ENCODE measurements at regions not wholly inside any gene's neighbourhood (a gene's known extent, or its start where the extent isn't known, plus 50 kb on each side); places are given as distances from the start of the nearest gene placed in this dataset.
"Not testable (repeated sequence)": the region's sequence is repeated elsewhere in the genome, so short reads cannot be mapped to it uniquely, and the experiment has no call there.

- intact Hi-C loops (cut with DNase I; ENCODE audit: low total_unique reads) = no loop called here
- Histone ChIP-seq H3K27ac (no peak overlapping the region), H3K27me3 (no peaks in the 10 kb centered on the region), H3K4me1 (no peaks in the 10 kb centered on the region), H3K4me3 (no peak overlapping the region), H3K9me3 (no peaks in the 10 kb centered on the region), H3K36me3 (no peaks in the 10 kb centered on the region)
- DNase-seq (ENCODE audit: low spot score in 2 of 2) = no peak
- TF ChIP-seq POLR2A (IDR thresholded peaks at IDR 0.05) (no peak), CTCF (IDR thresholded peaks at IDR 0.05) (no peak), POLR2AphosphoS5 (IDR thresholded peaks at IDR 0.05) (no peak)
These were observed 61.3 kb upstream of the LRCH1 start for GRCh38 chr13:46491641-46492040.

DNA sequence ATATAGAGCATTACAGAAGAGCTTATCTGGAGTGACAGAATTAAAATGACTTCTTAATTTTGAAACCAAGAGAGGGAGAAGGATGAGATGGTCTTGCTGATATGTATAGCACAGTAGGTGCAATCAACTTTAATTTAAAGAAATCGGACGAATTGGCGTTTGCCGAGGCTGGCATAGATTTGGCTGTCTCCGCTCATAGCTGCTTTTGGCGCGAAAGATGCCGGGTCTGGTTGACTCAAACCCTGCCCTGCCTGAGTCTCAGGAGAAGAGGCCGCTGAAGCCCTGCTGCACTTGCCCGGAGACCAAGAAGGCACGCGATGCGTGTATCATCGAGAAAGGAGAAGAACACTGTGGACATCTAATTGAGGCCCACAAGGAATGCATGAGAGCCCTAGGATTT is 62.3 kb upstream of the LRCH1 start:
- intact Hi-C loops (cut with DNase I; ENCODE audit: low total_unique reads); H3K4me3 ChIP-seq; H3K36me3 ChIP-seq; H3K4me1 ChIP-seq; H3K27me3 ChIP-seq; DNase-seq (ENCODE audit: low spot score in 2 of 2); H3K9me3 ChIP-seq: not testable (repeated sequence)
- H3K27ac ChIP-seq = peak overlapping the region in 1 of 2 donors; percentile 49

DNA sequence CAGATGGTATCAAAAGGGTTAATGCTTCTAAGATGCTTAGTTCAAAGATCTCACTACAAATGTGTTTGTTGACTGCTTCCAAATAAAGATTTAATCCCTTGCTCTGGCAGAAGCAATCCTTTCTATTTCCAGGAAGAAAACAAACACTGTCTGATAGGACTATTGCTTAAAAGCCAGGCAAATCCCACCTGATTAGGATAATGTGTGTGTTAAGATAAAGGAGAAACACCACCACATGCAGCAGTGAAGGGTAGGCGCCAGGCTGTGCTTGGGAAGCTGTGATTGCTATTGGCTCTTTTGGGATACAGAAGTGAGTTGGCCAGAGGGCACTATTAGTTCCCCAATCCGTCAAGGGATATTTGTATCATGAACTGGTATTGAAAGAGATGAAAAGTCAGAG is 62.8 kb upstream of the LRCH1 start:
- Histone ChIP-seq H3K4me3 (no peak overlapping the region), H3K9me3 (peaks cover under 1 to 4% of the 10 kb centered on the region in 2 donors), H3K27me3 (no peaks in the 10 kb centered on the region), H3K27ac (peak overlapping the region in 1 of 2 donors; percentile 49), H3K4me1 (no peaks in the 10 kb centered on the region), H3K36me3 (no peaks in the 10 kb centered on the region)
- DNase-seq (ENCODE audit: low spot score in 2 of 2) = no peak
- no peak for TF ChIP-seq POLR2A (IDR thresholded peaks at IDR 0.05)
- no peak for TF ChIP-seq POLR2AphosphoS5 (IDR thresholded peaks at IDR 0.05)
- TF ChIP-seq CTCF (IDR thresholded peaks at IDR 0.05) = no peak
- intact Hi-C loops (cut with DNase I; ENCODE audit: low total_unique reads) = no loop called here

- no peaks in the 10 kb centered on the region for H3K36me3 ChIP-seq
- no peaks in the 10 kb centered on the region for H3K27me3 ChIP-seq
- intact Hi-C loops (cut with DNase I; ENCODE audit: low total_unique reads) = no loop called here
- H3K27ac ChIP-seq = peak overlapping the region in 1 of 2 donors; percentile 49
- H3K9me3 ChIP-seq = peaks cover 4 to 9% of the 10 kb centered on the region in 2 donors
- no peaks in the 10 kb centered on the region for H3K4me1 ChIP-seq
- no peak overlapping the region for H3K4me3 ChIP-seq
- DNase-seq (ENCODE audit: low spot score in 2 of 2) = no peak
- TF ChIP-seq CTCF (IDR thresholded peaks at IDR 0.05) (no peak), POLR2AphosphoS5 (IDR thresholded peaks at IDR 0.05) (no peak)
These were observed 63.4 kb upstream of the LRCH1 start for GRCh38 chr13:46489586-46490023.

GRCh38 chr13:46487748-46488147 is 65.2 kb upstream of the LRCH1 start:
- H3K4me1 ChIP-seq = no peaks in the 10 kb centered on the region
- H3K9me3 ChIP-seq = peaks cover 22 to 26% of the 10 kb centered on the region in 2 donors
- TF ChIP-seq CTCF (IDR thresholded peaks at IDR 0.05) = no peak
- DNase-seq (ENCODE audit: low spot score in 2 of 2) = no peak
- no peak overlapping the region for H3K4me3 ChIP-seq
- no peaks in the 10 kb centered on the region for H3K36me3 ChIP-seq
- H3K27ac ChIP-seq = no peak overlapping the region
- H3K27me3 ChIP-seq = no peaks in the 10 kb centered on the region
- intact Hi-C loops (cut with DNase I; ENCODE audit: low total_unique reads) = no loop called here

DNA sequence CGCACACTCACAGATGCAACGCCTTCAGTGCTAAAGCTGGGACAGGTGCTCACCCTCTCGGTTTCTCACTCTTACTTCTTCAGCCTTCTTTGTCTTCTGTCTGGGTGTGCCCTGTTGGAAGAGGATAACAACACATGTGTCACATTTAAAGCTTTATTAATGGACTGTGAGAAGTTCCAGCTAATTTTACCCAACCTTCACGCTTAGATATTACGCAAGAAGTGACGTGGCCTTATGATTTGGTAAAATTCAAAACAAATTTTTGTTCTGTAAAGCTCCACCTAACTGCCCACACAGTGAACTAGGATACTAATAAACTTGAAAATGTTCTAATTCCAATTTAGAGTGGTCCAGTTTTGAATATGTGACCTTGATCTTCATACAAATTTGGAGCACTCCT is 66.7 kb upstream of the LRCH1 start:
- peaks cover 22 to 26% of the 10 kb centered on the region in 2 donors for H3K9me3 ChIP-seq
- intact Hi-C loops (cut with DNase I; ENCODE audit: low total_unique reads) = no loop called here
- TF ChIP-seq CTCF (IDR thresholded peaks at IDR 0.05) (no peak), POLR2AphosphoS5 (IDR thresholded peaks at IDR 0.05) (no peak), POLR2A (IDR thresholded peaks at IDR 0.05) (no peak)
- H3K27me3 ChIP-seq = no peaks in the 10 kb centered on the region
- no peak overlapping the region for H3K27ac ChIP-seq
- H3K36me3 ChIP-seq = no peaks in the 10 kb centered on the region
- no peak for DNase-seq (ENCODE audit: low spot score in 2 of 2)
- no peaks in the 10 kb centered on the region for H3K4me1 ChIP-seq
- H3K4me3 ChIP-seq = no peak overlapping the region

All from breast epithelium (tissue), 4 donors.